HG02642 (cell line): ENCODE measurements at regions not wholly inside any gene's neighbourhood (a gene's known extent, or its start where the extent isn't known, plus 50 kb on each side); places are given as distances from the start of the nearest gene placed in this dataset.

Experiments
- ATAC-seq: cut with Tn5 transposase; IDR thresholded peaks from one replicate; pipeline ENCODE4 v1.9.1; 2021; ENCODE audit warnings: mild to moderate bottlenecking; ENCODE audit not compliant: unreplicated experiment, poor library complexity

- ATAC-seq = no peak
Measured at GRCh38 chr5:145226726-145227125, 608.4 kb downstream of the PRELID2 start.

- no peak for ATAC-seq
Measured at GRCh38 chr5:145225529-145225928, 609.6 kb downstream of the PRELID2 start.

GRCh38 chr5:145223582-145223981 is 611.6 kb downstream of the PRELID2 start:
- ATAC-seq = no peak

GRCh38 chr5:145222622-145223021 is 612.5 kb downstream of the PRELID2 start:
- no peak for ATAC-seq

GRCh38 chr5:145221416-145221815 is 613.7 kb downstream of the PRELID2 start:
- ATAC-seq = no peak

- ATAC-seq = no peak
Measured at GRCh38 chr5:145220481-145220880, 614.7 kb downstream of the PRELID2 start.

GRCh38 chr5:145218982-145219381 is 616.2 kb downstream of the PRELID2 start:
- ATAC-seq = no peak

- no peak for ATAC-seq
Measured at GRCh38 chr5:145218019-145218418, 617.1 kb downstream of the PRELID2 start.

GRCh38 chr5:145210020-145210419 is 625.1 kb downstream of the PRELID2 start:
- ATAC-seq = no peak

GRCh38 chr5:145205546-145205945 is 629.6 kb downstream of the PRELID2 start:
- no peak for ATAC-seq

- ATAC-seq = no peak
Measured at GRCh38 chr5:145204743-145205142, 630.4 kb downstream of the PRELID2 start.

GRCh38 chr5:145203193-145203592 is 631.9 kb downstream of the PRELID2 start:
- no peak for ATAC-seq

- ATAC-seq = no peak
Measured at GRCh38 chr5:145198525-145199260, 636.4 kb downstream of the PRELID2 start.

GRCh38 chr5:145189746-145190145 is 645.4 kb downstream of the PRELID2 start:
- no peak for ATAC-seq

- no peak for ATAC-seq
Measured at GRCh38 chr5:145180371-145180770, 654.8 kb downstream of the PRELID2 start.

- no peak for ATAC-seq
Measured at GRCh38 chr5:145178641-145179523, 656.3 kb downstream of the PRELID2 start.

GRCh38 chr5:145176041-145176440 is 659.1 kb downstream of the PRELID2 start:
- no peak for ATAC-seq

- ATAC-seq = no peak
Measured at GRCh38 chr5:145166110-145166509, 669.0 kb downstream of the PRELID2 start.

- ATAC-seq = no peak
Measured at GRCh38 chr5:145163876-145164275, 671.3 kb downstream of the PRELID2 start.

GRCh38 chr5:145162626-145163025 is 672.5 kb downstream of the PRELID2 start:
- ATAC-seq = no peak

GRCh38 chr5:145161391-145161790 is 673.8 kb downstream of the PRELID2 start:
- ATAC-seq = no peak
